HG02973 (cell line): ENCODE measurements at regions not wholly inside any gene's neighbourhood (a gene's known extent, or its start where the extent isn't known, plus 50 kb on each side); places are given as distances from the start of the nearest gene placed in this dataset.

ENCODE experiments used
- ATAC-seq: cut with Tn5 transposase; IDR thresholded peaks from one replicate; pipeline ENCODE4 v1.9.1; 2021; ENCODE audit warnings: moderate library complexity; ENCODE audit not compliant: unreplicated experiment

- no peak for ATAC-seq
These were observed 710.1 kb upstream of the ID4 start for GRCh38 chr6:19127081-19127480.

DNA sequence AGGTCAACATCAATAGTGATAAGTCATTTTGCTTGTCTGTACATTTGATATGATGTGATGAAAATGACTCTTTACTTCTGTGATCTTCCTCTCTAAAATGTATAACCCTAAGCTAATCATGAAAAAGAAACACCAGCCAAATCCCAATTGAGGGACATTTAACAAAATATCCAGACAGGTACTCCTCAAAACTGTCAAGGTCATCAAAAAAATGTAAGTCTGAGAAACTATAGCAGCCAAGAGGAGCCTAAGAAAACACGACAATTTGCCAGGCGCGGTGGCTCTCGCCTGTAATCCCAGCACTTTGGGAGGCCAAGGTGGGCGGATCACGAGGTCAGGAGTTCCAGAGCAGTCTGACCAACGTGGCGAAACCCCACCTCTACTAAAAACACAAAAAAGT, 708.5 kb upstream of the ID4 start:
- ATAC-seq, result no peak

DNA sequence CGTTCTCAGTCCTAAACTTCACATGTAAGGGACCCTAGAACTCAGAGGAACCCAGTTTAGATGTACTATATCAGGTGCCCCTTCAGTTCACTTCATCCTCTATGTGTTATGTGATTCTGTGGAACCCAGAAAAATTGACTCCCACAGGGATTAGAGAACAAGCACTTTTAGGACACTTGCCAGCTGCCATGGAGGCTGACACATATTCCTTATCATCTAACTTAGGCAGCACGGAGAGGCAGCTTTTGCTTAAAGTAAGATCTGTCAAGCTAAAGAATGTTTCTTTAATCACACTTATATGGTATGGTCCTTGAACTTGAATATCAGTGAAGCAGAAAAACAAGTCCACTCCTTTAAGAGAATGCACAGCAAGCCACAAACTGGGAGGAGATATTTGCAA, 701.5 kb upstream of the ID4 start:
- ATAC-seq, result no peak

- no peak for ATAC-seq
These were observed 699.7 kb upstream of the ID4 start for GRCh38 chr6:19137505-19137904.

GRCh38 chr6:19142275-19142674, 694.9 kb upstream of the ID4 start:
- no peak for ATAC-seq

DNA sequence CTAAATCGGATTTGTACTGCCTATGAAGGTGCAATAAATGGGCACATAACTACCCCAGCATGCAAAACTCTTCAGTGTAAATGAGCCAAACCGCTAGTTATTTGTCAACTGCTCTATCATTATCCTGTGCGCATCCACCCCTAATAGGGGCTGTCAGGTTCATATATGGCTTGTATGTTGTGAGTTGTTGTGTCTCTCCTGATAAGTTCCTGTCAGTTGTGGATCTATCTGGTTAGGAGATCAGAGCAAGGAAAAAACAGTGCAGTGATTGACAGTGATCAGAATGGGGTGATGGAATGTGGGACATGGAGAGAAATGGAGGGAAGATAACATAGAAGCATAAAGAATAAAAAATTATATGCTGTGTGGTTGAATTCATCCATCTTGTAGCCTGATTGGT, 686.9 kb upstream of the ID4 start:
- no peak for ATAC-seq

DNA sequence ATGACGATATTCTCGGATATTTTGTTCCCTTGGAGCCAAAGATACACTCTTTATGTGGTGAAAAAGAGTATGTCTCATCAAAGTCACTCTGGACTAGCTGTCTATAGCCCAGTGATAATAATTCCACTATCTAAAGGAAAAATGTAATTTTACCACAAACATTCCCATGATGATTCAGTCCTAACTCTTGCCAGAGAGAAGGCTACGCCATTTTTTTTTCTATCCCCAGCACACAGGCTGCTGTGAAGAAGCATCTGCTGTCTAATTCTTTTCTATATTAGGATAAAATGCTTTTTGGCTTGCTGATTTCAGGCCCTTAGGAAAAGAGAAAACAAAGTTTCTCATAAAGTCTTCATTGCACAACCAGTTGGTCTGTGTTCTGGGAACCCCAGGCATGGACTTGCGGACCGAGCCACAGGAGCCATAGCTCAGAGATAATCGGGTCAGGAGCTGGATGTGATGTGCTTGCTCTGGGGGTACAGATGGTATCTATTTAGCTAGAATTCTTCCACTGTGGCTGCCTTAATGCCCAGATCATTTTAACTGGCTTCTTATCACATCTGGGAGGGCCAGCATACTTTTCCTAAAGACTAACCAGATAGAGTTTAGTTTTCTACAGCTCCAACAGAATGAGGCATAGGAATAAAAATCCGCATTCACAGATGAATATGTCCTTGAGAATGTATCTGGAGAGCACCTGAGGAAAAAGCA, 683.7 kb upstream of the ID4 start:
- ATAC-seq, result no peak

DNA sequence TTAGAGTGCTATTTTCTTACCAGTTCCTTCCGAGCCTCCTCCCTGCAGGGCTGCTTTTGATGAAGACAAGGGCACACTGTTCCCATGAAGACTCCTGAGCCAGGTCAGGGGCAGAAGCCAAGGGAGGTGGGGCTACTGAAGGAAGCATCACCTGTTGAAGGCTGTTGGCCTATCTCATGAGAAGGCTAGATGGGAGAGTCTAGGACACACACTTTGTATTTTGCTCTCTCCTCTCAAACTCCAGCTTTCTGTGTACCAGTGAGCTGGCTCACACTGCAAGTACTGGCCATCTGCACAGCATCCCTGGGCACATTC, 683.2 kb upstream of the ID4 start:
- ATAC-seq, result no peak

DNA sequence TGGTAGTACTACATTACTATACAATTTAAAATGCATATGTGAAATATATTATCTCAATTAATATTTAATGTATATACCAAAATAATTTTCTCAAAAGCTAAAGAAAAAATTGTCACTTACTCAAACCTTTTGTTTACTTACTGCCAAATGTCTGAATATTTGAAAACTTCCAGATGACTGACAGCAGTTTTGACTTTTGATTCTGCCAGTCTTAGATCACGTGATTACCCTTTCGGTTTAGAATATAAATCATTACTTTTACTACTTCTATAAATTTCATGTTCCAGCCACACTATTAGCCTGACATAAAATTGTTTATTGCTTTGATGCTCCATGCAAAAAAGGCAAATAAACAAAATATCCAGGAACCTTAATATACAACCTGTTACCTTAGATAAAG, 680.7 kb upstream of the ID4 start:
- ATAC-seq, result no peak

- ATAC-seq, result no peak
These were observed 679.7 kb upstream of the ID4 start for GRCh38 chr6:19157486-19157885.

- no peak for ATAC-seq
These were observed 678.6 kb upstream of the ID4 start for GRCh38 chr6:19158586-19158985.

- no peak for ATAC-seq
These were observed 678.1 kb upstream of the ID4 start for GRCh38 chr6:19159089-19159488.

DNA sequence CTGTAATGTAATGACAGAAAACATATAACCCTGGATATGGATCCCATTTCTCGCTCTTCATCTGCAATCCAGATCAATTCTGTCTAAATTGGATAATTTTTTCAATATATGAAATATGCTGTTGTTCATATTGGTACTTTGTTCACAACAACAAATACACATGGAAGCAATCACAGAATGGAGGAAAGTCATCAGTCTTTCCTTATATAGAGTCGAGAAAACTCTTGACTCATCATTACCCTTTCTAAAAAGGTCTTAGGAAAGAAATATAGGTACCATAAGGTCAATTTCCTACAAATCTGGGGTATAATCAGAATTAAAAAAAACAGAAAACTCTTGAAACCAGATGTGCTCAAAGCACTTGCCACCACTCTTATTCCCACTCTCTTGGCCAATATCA, 677.6 kb upstream of the ID4 start:
- ATAC-seq, result no peak

- no peak for ATAC-seq
These were observed 677.0 kb upstream of the ID4 start for GRCh38 chr6:19160081-19160730.

GRCh38 chr6:19167251-19167650, 669.9 kb upstream of the ID4 start:
- no peak for ATAC-seq

DNA sequence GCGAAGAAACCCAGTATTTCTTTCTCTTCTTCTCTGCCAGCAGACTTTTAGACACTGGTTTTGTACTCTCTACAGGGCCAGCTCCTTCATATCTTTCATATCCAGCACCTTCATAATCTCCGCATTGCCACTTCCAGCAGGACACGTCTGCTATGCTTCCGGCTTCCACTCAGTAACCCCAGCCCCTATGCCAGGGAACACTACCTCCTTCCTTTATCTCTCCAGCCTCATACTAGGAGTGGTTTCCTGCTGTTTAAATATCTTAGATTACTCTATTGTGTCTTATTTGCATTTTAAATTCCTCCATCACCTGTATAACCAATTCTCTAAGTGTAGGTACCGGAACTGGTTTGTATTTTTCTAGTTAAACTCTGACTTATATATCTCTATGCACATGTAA, 667.8 kb upstream of the ID4 start:
- no peak for ATAC-seq

- no peak for ATAC-seq
These were observed 662.1 kb upstream of the ID4 start for GRCh38 chr6:19175023-19175422.

DNA sequence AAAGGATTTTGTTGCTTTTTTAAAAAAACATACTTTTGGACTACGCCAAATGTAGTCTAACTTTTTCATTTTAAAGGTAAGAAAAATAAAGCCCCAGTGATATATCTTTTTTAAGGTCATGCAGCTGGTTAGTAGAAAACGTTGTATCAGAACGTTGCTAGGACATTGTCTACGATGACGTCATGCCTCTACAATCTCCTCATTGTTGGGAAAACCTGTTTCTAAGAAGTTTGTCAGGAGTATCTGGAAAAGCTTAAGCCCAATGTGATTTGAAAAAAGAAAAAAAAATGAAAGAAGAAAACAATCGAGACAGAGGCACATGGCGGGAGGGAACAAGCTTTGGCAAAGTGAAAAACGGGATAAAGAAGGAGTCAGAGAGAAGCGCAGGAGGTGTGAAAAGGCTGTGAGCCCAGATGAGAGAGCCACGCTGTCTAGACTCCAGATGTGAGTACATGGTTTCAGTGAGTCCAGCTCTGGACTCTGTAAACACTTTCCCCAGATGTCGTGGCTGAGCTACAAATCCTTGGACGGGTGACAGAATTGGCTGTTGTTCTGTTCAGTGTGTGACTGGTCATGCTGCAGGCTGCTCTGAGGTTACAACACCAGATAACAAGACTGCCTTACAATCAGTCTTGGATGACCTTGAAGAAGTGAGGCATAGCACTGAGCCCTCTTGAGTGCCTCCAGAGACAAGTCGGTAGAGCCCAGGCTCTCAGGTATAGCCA, 656.7 kb upstream of the ID4 start:
- ATAC-seq, result no peak

GRCh38 chr6:19181211-19181610, 656.0 kb upstream of the ID4 start:
- no peak for ATAC-seq

GRCh38 chr6:19193624-19194023, 643.5 kb upstream of the ID4 start:
- ATAC-seq, result no peak

GRCh38 chr6:19204445-19204844, 632.7 kb upstream of the ID4 start:
- no peak for ATAC-seq

- no peak for ATAC-seq
These were observed 632.1 kb upstream of the ID4 start for GRCh38 chr6:19205076-19205475.
